GM12872 (cell line): ENCODE measurements at regions not wholly inside any gene's neighbourhood (a gene's known extent, or its start where the extent isn't known, plus 50 kb on each side); places are given as distances from the start of the nearest gene placed in this dataset.

Experiments
- TF ChIP-seq, protein P1 (sequence below): IDR thresholded peaks from 3 replicates; pipeline ENCODE4 v1.5.1; 2011; ENCODE audit warnings: low read depth, mild to moderate bottlenecking, low read length, moderate library complexity; ENCODE audit not compliant: insufficient read depth

DNA sequence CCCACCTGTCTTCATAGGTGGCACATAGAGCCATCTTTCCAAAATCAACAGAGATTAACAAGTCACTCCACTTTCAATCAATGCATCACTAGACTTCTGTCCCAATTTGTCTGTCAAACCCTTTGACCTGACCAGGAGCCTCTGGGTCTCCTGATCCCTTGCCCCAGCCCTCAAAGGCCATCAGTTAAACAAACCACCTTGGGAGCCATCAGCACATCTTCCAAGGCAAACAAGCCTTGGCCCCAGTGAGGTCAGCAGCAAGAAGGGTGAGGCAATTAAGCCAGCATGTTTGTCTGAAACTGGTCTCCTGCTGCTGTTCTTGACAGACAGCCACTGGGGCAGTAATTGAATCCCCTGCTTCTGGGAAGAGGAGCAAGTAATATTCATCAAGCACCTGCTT, 742.8 kb upstream of the TBX3 start:
- TF ChIP-seq, protein P1, sequence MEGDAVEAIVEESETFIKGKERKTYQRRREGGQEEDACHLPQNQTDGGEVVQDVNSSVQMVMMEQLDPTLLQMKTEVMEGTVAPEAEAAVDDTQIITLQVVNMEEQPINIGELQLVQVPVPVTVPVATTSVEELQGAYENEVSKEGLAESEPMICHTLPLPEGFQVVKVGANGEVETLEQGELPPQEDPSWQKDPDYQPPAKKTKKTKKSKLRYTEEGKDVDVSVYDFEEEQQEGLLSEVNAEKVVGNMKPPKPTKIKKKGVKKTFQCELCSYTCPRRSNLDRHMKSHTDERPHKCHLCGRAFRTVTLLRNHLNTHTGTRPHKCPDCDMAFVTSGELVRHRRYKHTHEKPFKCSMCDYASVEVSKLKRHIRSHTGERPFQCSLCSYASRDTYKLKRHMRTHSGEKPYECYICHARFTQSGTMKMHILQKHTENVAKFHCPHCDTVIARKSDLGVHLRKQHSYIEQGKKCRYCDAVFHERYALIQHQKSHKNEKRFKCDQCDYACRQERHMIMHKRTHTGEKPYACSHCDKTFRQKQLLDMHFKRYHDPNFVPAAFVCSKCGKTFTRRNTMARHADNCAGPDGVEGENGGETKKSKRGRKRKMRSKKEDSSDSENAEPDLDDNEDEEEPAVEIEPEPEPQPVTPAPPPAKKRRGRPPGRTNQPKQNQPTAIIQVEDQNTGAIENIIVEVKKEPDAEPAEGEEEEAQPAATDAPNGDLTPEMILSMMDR: no peak

DNA sequence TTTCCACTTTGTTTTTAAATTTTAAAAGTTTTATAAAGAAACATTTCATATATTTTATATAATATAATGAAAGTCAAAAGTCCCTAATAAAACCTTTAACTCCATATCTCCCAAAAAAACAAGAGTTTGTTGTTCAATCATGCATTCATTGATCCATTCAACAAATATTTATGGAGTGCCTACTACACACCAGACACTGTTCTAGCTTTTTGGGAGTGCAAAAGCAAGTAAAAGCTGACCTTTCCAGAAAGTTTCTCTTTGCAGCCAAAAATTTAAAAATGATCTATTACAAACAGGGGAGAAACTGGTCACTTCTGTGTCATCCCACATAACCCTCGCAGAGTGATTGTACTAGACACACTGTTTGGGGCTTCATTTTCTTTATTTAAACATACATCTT, 740.0 kb upstream of the TBX3 start:
- TF ChIP-seq, protein P1: no peak

DNA sequence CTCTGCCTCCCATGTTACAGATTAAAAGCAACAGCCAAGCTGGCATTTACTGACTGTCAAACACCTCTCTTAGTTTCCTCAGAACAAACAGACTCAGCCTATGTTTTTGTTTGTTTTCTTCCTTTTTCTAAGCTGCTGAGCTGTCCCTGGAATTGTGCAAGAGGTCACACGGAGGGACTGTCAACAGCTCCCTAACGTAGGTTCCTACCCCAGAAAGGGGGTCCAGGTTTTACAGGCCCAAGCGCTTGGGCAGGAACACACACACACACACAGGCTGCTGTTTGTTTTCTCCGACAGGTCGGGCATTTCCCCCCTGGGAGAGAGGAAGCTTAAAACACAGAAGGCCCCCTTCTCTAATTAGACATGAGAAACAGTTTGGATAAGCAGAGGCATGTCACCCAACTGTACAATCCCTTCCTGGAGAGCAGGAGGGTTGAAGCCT, 739.6 kb upstream of the TBX3 start:
- TF ChIP-seq, protein P1: no peak

DNA sequence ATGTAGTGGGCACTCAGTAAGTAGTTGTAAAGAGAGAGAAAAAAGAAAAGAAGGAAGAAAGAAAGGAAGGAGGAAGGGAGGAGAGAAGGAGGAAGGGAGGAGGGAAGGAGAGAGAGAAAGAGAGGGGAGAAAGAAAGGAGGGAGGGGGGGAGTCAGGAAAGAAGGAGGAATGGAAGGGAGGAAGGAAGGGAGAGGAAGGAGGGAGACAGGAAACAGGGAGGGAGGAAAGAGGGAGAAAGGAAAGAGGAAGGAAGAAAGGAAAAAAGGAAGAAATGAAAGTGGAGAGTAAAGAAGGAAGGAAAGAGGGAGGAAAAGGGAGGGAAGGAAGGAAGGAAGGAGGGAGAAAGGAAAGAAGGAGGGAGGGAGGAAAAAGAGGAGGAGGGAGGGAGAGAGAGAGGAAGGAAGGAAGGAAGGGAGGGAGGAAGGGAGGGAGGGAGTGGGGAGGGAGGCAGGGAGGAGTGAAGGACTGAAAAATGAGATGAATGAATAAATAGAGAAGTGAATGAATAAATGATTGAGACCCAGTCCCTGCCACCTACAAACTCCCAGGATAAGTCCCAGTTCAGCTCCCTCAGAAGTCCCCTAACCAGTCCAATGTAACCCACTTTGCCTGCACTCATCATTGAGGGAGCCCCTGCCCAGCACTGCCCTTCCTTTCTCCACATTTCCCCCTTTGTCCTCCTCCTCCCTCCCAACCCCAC, 739.0 kb upstream of the TBX3 start:
- TF ChIP-seq, protein P1: no peak

DNA sequence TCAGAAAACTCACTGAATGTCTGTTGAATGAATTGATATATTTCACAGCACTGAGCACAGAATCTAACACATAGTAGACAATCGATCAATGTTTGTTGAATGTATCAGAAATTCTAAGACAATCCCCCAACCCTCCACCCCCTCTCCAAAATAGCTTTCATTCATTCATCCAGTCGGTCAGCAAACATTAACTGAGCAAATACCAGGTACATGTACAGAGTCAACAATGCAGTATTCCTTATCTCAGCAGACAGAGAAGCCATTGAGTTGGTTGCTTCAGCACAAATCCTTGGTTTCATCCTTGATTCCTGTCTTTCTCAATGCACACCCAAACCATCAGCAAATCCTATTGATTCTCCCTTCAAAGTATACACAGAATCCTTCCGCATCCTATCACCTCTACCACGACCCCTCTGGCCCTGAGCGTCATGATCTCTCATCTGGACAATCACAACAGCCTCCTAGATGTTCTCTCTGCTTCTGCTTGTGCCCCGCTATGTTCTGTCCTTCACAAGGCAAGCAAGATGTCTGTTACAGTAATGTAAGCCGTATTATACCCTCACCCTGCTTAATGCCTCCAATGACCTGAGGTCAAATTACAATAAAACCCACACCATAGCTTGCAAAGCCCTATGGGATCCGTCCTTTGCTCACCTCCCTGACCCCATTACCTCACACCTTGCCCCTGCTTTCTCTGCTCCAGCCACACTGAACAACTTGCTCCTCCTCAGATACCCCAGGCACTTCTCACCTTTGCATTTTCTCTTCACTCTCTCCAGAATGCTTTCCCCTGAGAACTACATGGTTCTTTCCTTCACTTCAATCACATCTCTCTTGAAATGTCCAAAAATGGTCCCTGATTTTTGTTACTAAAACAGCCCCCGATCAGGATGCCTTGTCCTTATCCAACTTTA, 738.1 kb upstream of the TBX3 start:
- TF ChIP-seq, protein P1: no peak

DNA sequence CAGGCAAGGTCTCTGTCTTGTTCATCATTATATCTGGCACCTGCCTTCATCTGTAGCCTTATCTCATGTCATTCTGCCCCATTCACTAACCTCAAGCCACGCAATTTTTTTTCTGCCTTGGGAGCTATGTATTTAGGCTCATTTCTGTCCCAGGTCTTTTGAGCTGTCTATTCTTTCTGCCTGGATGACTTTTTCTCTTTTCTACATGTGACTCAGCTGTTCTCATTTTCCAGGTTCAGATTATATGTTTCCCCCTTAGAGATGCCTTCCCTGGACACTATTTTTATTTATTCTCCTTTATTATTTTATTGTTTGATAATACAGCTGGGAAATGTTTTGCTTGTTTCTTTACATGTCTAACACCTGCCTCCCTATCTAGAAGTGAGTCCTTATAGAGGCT, 737.4 kb upstream of the TBX3 start:
- TF ChIP-seq, protein P1: no peak

DNA sequence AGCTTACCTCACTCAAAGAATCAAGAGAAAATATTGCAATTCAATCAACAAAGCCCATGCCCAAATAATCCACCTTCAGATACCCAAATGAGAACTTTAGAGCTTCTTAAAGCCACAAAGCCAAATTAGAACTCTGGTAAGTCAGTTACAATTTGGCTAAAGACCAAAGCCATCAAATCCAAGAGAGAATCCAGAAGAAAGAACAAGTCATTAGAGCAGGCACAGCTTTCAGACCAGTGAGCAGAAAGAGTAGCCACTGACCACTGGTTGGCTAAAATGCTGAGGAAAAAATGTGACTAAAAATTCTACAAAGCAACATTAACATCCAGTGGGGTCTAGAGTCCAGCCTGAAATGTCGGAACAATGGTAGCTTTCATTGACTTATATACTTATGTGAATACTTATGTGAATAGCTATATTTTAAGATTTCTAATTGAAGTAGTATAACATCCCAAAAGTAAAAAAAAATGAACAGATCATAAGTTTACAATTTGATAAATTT, 735.2 kb upstream of the TBX3 start:
- TF ChIP-seq, protein P1: no peak
